Stomach (tissue), 4 donors: ENCODE measurements at regions not wholly inside any gene's neighbourhood (a gene's known extent, or its start where the extent isn't known, plus 50 kb on each side); places are given as distances from the start of the nearest gene placed in this dataset.
A peak's percentile ranks its signal among the peaks of the same experiment; 100 is the strongest.

Experiments used
- EP300 ChIP-seq: sonication (generic); formaldehyde crosslinking; IDR thresholded peaks from one replicate; pipeline ENCODE4 v1.6.1; 2017; ENCODE audit warnings: antibody characterized with exemption
- POLR2A ChIP-seq, 4 donors: fragments of 450-650 bp; IDR thresholded peaks; one replicate each; pipeline ENCODE4 v1.6.1; 2016; ENCODE audit warnings: antibody characterized with exemption in 4 of 4, control low read depth in 2 of 4, mild to moderate bottlenecking in 1 of 4, moderate library complexity in 1 of 4
- POLR2AphosphoS5 ChIP-seq, 3 donors: sonication (generic); formaldehyde crosslinking; IDR thresholded peaks; one replicate each; pipeline ENCODE4 v1.6.1; 2016; ENCODE audit warnings: antibody characterized with exemption in 3 of 3
- TF ChIP-seq, protein P1 (sequence below), 7 experiments: fragments of 450-650 bp in 4 of 7; fragments of 200-600 bp in 3 of 7; sonication (generic) in 3 of 7; IDR thresholded peaks; one replicate each; pipeline ENCODE4 v1.5.1; 2016 to 2019; ENCODE audit warnings: antibody characterized with exemption in 7 of 7, control low read depth in 2 of 7, mild to moderate bottlenecking in 1 of 7

GRCh38 chr2:16525265-16525887 lies 140.3 kb downstream of the CYRIA start:
- TF ChIP-seq, protein P1, sequence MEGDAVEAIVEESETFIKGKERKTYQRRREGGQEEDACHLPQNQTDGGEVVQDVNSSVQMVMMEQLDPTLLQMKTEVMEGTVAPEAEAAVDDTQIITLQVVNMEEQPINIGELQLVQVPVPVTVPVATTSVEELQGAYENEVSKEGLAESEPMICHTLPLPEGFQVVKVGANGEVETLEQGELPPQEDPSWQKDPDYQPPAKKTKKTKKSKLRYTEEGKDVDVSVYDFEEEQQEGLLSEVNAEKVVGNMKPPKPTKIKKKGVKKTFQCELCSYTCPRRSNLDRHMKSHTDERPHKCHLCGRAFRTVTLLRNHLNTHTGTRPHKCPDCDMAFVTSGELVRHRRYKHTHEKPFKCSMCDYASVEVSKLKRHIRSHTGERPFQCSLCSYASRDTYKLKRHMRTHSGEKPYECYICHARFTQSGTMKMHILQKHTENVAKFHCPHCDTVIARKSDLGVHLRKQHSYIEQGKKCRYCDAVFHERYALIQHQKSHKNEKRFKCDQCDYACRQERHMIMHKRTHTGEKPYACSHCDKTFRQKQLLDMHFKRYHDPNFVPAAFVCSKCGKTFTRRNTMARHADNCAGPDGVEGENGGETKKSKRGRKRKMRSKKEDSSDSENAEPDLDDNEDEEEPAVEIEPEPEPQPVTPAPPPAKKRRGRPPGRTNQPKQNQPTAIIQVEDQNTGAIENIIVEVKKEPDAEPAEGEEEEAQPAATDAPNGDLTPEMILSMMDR (IDR thresholded peaks at IDR 0.05): peak in 1 of 7 experiments; percentile 13
- TF ChIP-seq POLR2A (IDR thresholded peaks at IDR 0.05) (no peak), POLR2AphosphoS5 (IDR thresholded peaks at IDR 0.05) (no peak), EP300 (no peak)
